HCT116 (cell line): ENCODE measurements at regions not wholly inside any gene's neighbourhood (a gene's known extent, or its start where the extent isn't known, plus 50 kb on each side); places are given as distances from the start of the nearest gene placed in this dataset.

Source experiments
- ATAC-seq: fragments of 200-7000 bp; cut with Tn5 transposase; 2 replicates; pipeline ENCODE4 v1.9.1; 2020; ENCODE audit warnings: mild to moderate bottlenecking, moderate library complexity
- BruUV-seq: library from RNA; stranded (reverse); fragments of 400-500 nt; replicated peaks from 2 replicates; lab custom pipeline; 2021; lab: Mats Ljungman, UMichigan
- CTCF ChIA-PET: fragments of 300-600 bp; sonication (Branson Sonifier 250); formaldehyde crosslinking; loops from one replicate; lab custom pipeline; 2021; ENCODE audit warnings: antibody characterized with exemption; lab: Charles Lee
- POLR2A ChIA-PET: fragments of 300-600, 350-600 bp; sonication (Branson Sonifier 250); formaldehyde crosslinking; loops from one replicate; lab custom pipeline; 2021; ENCODE audit warnings: antibody characterized with exemption; lab: Charles Lee
- RAD21 ChIA-PET, 2 experiments: fragments of 300-600 bp; sonication (Branson Sonifier 250); formaldehyde crosslinking; loops; one replicate each; lab custom pipeline; 2023; ENCODE audit warnings: low total read pairs in 2 of 2; ENCODE audit not compliant: uncharacterized antibody in 2 of 2, unreplicated experiment in 2 of 2, low non-redundant PET in 1 of 2; lab: Charles Lee
- DNase-seq: peaks from one replicate; pipeline ENCODE4 v3.0.0-alpha.2; 2010; ENCODE audit warnings: low read depth, low spot score
- H2AFZ ChIP-seq: fragments of 200-600 bp; shearing (Covaris generic), sonication (generic); 2 replicates; pipeline ENCODE4 v1.6.1; 2017; ENCODE audit warnings: low read depth, mixed run types, mixed read lengths, antibody characterized with exemption, low read length; ENCODE audit not compliant: poor library complexity, severe bottlenecking
- H3K27ac ChIP-seq: 2 replicates; pipeline ENCODE4 v1.5.1; 2012; ENCODE audit warnings: low read depth, low read length
- H3K27me3 ChIP-seq: fragments of 200-600 bp; sonication (generic); 2 replicates; pipeline ENCODE4 v1.6.1; 2016; ENCODE audit warnings: mixed run types, low read length, mixed read lengths; ENCODE audit not compliant: insufficient read depth
- H3K36me3 ChIP-seq, 2 experiments: fragments of 200-500 bp in 1 of 2; fragments of 200-600 bp in 1 of 2; sonication (Bioruptor generic) in 1 of 2; sonication (generic) in 1 of 2; 2 replicates each; pipeline versions ENCODE4 v1.5.1 to v1.6.1; 2014 to 2016; ENCODE audit warnings: low read length in 2 of 2, inconsistent platforms in 1 of 2, mixed read lengths in 1 of 2, mixed run types in 1 of 2; ENCODE audit not compliant: insufficient read depth in 2 of 2, control insufficient read depth in 1 of 2
- H3K4me1 ChIP-seq, 2 experiments: fragments of 200-600 bp in 1 of 2; sonication (generic) in 1 of 2; 2 replicates each; pipeline versions ENCODE4 v1.5.1 to v1.6.1; 2012 to 2017; ENCODE audit warnings: low read length in 2 of 2, inconsistent platforms in 1 of 2, mild to moderate bottlenecking in 1 of 2, mixed read lengths in 1 of 2, mixed run types in 1 of 2, moderate library complexity in 1 of 2; ENCODE audit not compliant: insufficient read depth in 2 of 2, control insufficient read depth in 1 of 2
- H3K4me2 ChIP-seq: fragments of 200-600 bp; sonication (generic); 2 replicates; pipeline ENCODE4 v1.6.1; 2017; ENCODE audit warnings: mixed run types, low read length, mixed read lengths
- H3K4me3 ChIP-seq, 2 experiments: fragments of 200-600 bp in 1 of 2; sonication (generic) in 1 of 2; replicated peaks in 1 of 2; 2 replicates each; pipeline ENCODE4 v1.5.1; 2011 to 2016; ENCODE audit warnings: low read length in 2 of 2, control low read depth in 1 of 2, low read depth in 1 of 2, mild to moderate bottlenecking in 1 of 2, mixed read lengths in 1 of 2, mixed run types in 1 of 2
- H3K79me2 ChIP-seq: fragments of 200-600 bp; sonication (generic); 2 replicates; pipeline ENCODE4 v1.6.1; 2017; ENCODE audit warnings: mild to moderate bottlenecking, mixed run types, low read length, moderate library complexity, mixed read lengths; ENCODE audit not compliant: insufficient read depth
- H3K9ac ChIP-seq: fragments of 200-600 bp; sonication (generic); 2 replicates; pipeline ENCODE4 v1.6.1; 2016; ENCODE audit warnings: low read length, mixed read lengths
- H3K9me2 ChIP-seq: fragments of 200-600 bp; sonication (generic), shearing (Covaris generic); 2 replicates; pipeline ENCODE4 v1.6.1; 2017; ENCODE audit warnings: mixed run types, mild to moderate bottlenecking, moderate library complexity; ENCODE audit not compliant: insufficient read depth
- H3K9me3 ChIP-seq, 2 experiments: fragments of 200-500 bp in 1 of 2; fragments of 200-600 bp in 1 of 2; sonication (Bioruptor generic) in 1 of 2; sonication (generic) in 1 of 2; 2 replicates each; pipeline ENCODE4 v1.6.1; 2014 to 2017; ENCODE audit warnings: low read length in 2 of 2, mixed read lengths in 2 of 2, inconsistent platforms in 1 of 2, low read depth in 1 of 2, mild to moderate bottlenecking in 1 of 2, mixed run types in 1 of 2, moderate library complexity in 1 of 2; ENCODE audit not compliant: control insufficient read depth in 1 of 2, insufficient read depth in 1 of 2
- H4K20me1 ChIP-seq: fragments of 200-600 bp; sonication (generic), shearing (Covaris generic); 2 replicates; pipeline ENCODE4 v1.6.1; 2017; ENCODE audit warnings: mixed run types, mild to moderate bottlenecking, moderate library complexity; ENCODE audit not compliant: insufficient read depth
- CBX3 ChIP-seq: IDR thresholded peaks from 2 replicates; pipeline ENCODE4 v1.6.1; 2012; ENCODE audit warnings: low read depth
- CEBPB ChIP-seq: IDR thresholded peaks from 2 replicates; pipeline ENCODE4 v1.6.1; 2012; ENCODE audit warnings: low read depth
- EGR1 ChIP-seq: IDR thresholded peaks from 2 replicates; pipeline ENCODE4 v1.6.1; 2012; ENCODE audit warnings: low read depth
- ELF1 ChIP-seq: IDR thresholded peaks from 2 replicates; pipeline ENCODE4 v1.6.1; 2012; ENCODE audit warnings: low read depth, borderline replicate concordance
- EZH2 ChIP-seq: fragments of 200-600 bp; sonication (generic); IDR thresholded peaks from 2 replicates; pipeline ENCODE4 v1.6.1; 2017; ENCODE audit warnings: antibody characterized with exemption, mixed run types
- EZH2phosphoT487 ChIP-seq: fragments of 200-600 bp; IDR thresholded peaks from 2 replicates; pipeline ENCODE4 v1.6.1; 2018; ENCODE audit warnings: antibody characterized with exemption, borderline replicate concordance
- FOSL1 ChIP-seq: IDR thresholded peaks from 2 replicates; pipeline ENCODE4 v1.6.1; 2012; ENCODE audit warnings: low read depth
- MAX ChIP-seq: IDR thresholded peaks from 2 replicates; pipeline ENCODE4 v1.6.1; 2012
- POLR2A ChIP-seq: IDR thresholded peaks from 2 replicates; pipeline ENCODE4 v1.7.0; 2011; ENCODE audit warnings: borderline replicate concordance; ENCODE audit not compliant: insufficient read depth, insufficient read length; ENCODE audit errors: extremely low read depth
- POLR2AphosphoS5 ChIP-seq: IDR thresholded peaks from 2 replicates; pipeline ENCODE4 v1.6.1; 2011; ENCODE audit warnings: mild to moderate bottlenecking, low read depth, low read length, moderate library complexity
- RAD21 ChIP-seq: IDR thresholded peaks from 2 replicates; pipeline ENCODE4 v1.6.1; 2012; ENCODE audit warnings: low read depth, mild to moderate bottlenecking
- SIN3A ChIP-seq: IDR thresholded peaks from 2 replicates; pipeline ENCODE4 v1.6.1; 2012; ENCODE audit warnings: low read depth
- SRF ChIP-seq: IDR thresholded peaks from 2 replicates; pipeline ENCODE4 v1.6.1; 2012; ENCODE audit warnings: low read depth
- YY1 ChIP-seq: IDR thresholded peaks from 2 replicates; pipeline ENCODE4 v1.6.1; 2011; ENCODE audit warnings: low read length, low read depth, moderate library complexity, mild to moderate bottlenecking; ENCODE audit not compliant: insufficient replicate concordance; ENCODE audit errors: extremely low read depth
- ZFX ChIP-seq: fragments of 450-650 bp; IDR thresholded peaks from 2 replicates; pipeline ENCODE4 v1.6.1; 2017
- intact Hi-C: fragments of 100-400 bp; cut with micrococcal nuclease; formaldehyde crosslinking; loops from 2 replicates; pipeline ENCODE4 v1.10.0; 2022

- BruUV-seq: no TSS peak
- Histone ChIP-seq H3K4me3 (no peak overlapping the region), H3K4me2 (no peak overlapping the region), H2AFZ (no peak overlapping the region), H3K9ac (no peak overlapping the region), H3K79me2 (no peaks in the 10 kb centered on the region), H4K20me1 (no peaks in the 10 kb centered on the region), H3K36me3 (no peaks in the 10 kb centered on the region), H3K4me1 (no peaks in the 10 kb centered on the region), H3K9me3 (no peaks in the 10 kb centered on the region), H3K27ac (no peak overlapping the region), H3K9me2 (no peaks in the 10 kb centered on the region), H3K27me3 (no peaks in the 10 kb centered on the region)
- no peak for ATAC-seq
- intact Hi-C loops: no loop called here
- RAD21 ChIA-PET: no interaction called here
- DNase-seq: no peak
- no peak for TF ChIP-seq EZH2phosphoT487
- TF ChIP-seq ELF1: no peak
- TF ChIP-seq EZH2: no peak
- no peak for TF ChIP-seq SRF
- TF ChIP-seq CBX3: no peak
- TF ChIP-seq CEBPB: no peak
- TF ChIP-seq SIN3A: no peak
- TF ChIP-seq POLR2A: no peak
- TF ChIP-seq, all 23 proteins: peak for 0
- POLR2A ChIA-PET: no interaction called here
- CTCF ChIA-PET: no interaction called here
Observed at GRCh38 chr20:3354247-3354646, 53.2 kb downstream of the DNAAF9 start.

- no peaks in the 10 kb centered on the region for H3K79me2 ChIP-seq
- H3K27me3 ChIP-seq: no peaks in the 10 kb centered on the region
- ChIA-PET POLR2A (no interaction called here), RAD21 (no interaction called here), CTCF (no interaction called here)
- no peaks in the 10 kb centered on the region for H4K20me1 ChIP-seq
- H2AFZ ChIP-seq: no peak overlapping the region
- no peak overlapping the region for H3K4me2 ChIP-seq
- H3K9me3 ChIP-seq: no peaks in the 10 kb centered on the region
- no peak for DNase-seq
- intact Hi-C loops: no loop called here
- H3K36me3 ChIP-seq: no peaks in the 10 kb centered on the region
- H3K9ac ChIP-seq: no peak overlapping the region
- TF ChIP-seq SRF (no peak), MAX (no peak), FOSL1 (no peak), EGR1 (no peak), POLR2AphosphoS5 (no peak), ZFX (no peak), YY1 (no peak), RAD21 (no peak), EZH2 (no peak)
- TF ChIP-seq, all 23 proteins: peak for 0
- ATAC-seq: no peak
- Histone ChIP-seq H3K9me2 (no peaks in the 10 kb centered on the region), H3K4me3 (no peak overlapping the region), H3K27ac (no peak overlapping the region), H3K4me1 (no peaks in the 10 kb centered on the region)
- BruUV-seq: no TSS peak
Observed at GRCh38 chr20:3353646-3354045, 53.8 kb downstream of the DNAAF9 start.
